Dedifferentiated amniotic fluid mesenchymal stem cell (primary cell): ENCODE measurements at regions not wholly inside any gene's neighbourhood (a gene's known extent, or its start where the extent isn't known, plus 50 kb on each side); places are given as distances from the start of the nearest gene placed in this dataset.
"Not testable (repeated sequence)": the region's sequence is repeated elsewhere in the genome, so short reads cannot be mapped to it uniquely, and the experiment has no call there.

Source experiments
- DNase-seq: peaks from one replicate; pipeline ENCODE4 v3.0.0-alpha.2; 2016; ENCODE audit errors: extremely low spot score

DNA sequence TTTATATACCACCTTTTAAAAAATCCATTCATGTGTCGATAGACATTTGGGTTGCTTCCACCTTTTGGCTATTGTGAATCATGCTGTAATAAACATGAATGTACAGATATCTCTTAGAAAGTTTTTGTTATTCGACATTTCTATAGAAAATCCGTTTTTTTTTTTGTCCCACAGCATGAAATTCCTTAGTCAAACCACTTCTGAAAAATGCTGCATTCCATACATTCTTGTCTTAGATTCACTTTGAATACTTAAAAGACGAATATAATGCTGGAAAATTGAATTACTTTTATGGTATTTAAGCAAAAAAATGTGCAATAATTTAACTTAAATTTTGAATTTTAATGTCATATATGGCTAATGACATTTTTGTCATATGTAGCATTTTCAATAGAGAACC lies 1345.5 kb downstream of the TECRL start:
- DNase-seq = no peak

DNA sequence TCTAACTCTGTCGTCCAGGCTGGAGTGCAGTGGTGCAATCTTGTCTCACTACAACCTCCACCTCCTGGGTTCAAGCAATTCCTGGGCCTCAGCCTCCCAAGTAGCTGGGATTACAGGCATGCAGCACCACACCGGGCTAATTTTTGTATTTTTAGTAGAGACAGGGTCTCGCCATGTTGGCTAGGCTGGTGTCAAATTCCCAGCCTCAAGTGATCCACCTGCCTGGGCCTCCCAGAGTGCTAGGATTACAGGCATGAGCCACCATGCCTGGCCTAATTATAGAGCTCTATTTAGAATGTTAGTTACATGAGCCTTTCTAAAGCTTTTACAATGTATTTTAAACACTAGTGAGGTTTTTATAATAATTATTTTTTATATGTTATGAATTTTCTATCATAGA lies 1346.4 kb downstream of the TECRL start:
- DNase-seq = not testable (repeated sequence)

DNA sequence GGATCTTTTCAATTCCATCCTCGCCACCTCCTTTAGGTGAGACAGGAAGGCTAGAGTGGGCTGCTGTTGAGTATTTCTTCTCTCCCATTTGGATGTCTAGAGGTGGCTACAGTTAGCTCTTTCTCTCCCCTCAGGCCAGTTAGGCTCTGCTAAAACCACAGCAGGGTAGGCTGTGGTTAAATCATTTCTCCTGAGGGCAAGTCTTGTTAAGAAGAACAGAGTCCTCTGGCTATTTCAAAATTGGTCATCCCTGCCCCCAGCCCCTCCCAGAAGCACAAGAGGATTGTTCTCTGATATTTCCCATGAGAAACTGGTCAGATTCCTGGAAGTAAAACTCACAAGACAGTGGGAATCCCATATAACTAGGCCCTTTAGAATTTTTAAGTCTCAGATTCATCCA lies 1359.5 kb downstream of the TECRL start:
- no peak for DNase-seq

DNA sequence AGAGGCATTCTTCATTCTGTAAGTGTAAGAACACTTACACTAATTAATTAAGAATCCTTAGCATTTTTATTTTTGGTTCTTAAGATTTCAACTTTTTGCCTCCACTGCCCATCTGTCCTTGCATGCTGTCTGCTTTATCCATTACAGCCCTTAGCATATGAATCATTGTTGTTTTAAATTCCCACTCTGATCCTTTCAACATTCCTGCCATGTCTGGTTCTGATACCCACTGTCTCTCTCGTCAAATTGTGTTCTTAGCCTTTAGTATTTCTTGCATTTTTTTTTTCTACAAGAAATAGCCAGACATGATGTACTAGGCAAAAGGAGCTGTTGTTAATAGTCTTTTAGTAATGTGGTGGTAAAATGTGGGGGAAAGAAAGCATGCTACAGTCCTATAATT lies 1360.0 kb downstream of the TECRL start:
- DNase-seq = no peak

DNA sequence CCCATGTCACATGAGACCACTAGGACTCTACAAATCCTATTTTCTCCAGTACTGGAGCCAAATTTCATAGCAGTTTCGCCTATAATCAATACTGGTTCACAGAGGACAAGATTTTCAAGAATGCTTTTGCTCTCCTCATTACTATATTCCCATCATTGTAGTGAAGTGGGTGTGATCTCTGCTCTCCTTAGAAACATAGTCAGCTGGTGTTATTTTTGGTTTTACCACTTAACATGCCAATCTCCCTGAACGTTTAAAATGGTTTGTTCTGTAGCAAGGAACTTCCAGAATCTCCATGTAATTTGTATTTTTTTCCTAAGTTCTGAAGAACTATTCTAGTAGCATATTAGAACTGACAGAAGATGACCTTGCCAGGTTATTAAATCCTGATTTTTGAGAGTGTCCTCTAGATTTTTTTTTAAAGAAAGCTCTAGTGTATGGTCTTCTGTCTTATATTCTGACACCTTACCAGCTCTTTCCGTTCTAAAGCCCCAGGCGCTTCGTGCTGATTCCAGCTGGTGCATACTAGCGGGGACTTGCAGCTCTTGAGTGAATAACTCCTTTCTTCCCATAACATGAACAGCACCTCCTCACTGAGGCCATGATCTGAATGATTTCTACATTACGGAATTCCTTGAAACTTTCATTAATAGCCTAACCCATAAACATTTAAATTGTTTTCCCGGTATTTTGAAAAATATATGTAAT lies 1372.9 kb downstream of the TECRL start:
- DNase-seq = no peak

DNA sequence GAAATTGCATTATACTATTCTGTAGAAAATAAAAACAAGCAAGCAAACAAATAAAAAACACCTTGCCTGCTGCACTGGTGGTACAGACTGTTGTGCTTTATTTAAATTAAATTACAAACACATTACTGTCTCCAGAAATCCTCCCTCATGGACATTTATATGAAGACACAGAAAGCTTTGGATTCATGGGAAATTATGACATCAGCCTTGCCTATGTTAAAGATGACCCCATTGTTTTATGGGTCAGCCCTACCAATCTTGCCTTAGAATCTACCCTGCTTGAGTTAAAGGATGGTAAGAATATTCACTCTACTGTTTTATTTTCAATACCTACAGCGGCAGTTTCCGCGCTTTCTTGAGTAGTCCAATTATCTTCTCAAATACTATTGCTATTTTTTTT lies 1379.9 kb downstream of the TECRL start:
- no peak for DNase-seq

DNA sequence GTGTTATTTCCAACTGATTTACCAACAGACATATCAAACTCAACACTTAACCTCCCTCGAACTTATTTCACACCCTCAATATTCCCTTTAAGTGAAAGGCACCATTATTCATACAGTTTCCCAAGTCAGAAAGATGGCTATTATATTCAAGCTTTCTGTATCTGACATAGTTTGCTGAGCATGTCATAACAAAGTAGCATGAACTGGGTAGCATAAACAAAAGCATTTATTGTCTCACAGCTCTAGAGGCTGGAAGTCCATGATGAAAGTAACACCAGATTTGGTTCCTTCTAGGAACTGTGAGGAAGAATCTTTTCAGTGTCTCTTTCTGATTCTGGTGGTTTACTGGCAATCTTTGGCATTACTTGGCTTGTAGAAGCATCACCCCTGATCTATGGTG lies 1388.6 kb downstream of the TECRL start:
- no peak for DNase-seq

DNA sequence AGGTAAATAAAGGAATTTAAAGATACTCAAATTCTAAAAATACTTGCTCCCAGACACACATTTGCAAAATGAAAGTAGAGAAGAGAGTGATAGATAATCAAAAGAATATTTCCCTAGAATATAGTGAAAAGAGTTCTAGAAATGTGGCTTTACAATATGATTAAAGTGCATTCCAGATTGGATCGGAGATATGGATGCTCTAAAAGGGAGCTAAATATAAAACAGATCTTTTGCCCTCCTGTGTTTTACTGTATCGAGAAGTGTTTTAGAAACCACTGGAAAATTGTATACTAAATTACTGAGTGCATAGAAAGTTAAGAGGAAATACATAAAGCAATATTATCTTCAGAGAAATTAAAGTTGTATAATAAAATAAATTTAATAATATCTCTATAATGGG lies 1392.0 kb downstream of the TECRL start:
- DNase-seq = no peak

DNA sequence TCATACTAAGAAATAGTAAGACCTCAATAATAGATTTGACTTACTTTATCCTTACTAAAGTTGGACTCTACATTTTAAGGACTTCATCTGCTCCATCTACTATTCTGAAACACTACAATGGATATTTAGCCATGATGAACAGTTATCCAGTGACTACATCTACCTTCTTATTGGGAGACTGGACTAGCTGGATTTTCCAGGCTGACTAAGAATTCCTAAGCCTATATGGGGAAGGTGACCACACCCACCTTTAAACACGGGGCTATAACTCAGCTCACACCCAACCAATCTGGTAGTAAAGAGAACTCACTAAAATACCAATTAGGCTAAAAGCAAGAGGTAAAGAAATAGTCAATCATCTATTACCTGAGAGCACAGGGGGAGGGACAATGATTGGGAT lies 1438.4 kb downstream of the TECRL start:
- DNase-seq = no peak

DNA sequence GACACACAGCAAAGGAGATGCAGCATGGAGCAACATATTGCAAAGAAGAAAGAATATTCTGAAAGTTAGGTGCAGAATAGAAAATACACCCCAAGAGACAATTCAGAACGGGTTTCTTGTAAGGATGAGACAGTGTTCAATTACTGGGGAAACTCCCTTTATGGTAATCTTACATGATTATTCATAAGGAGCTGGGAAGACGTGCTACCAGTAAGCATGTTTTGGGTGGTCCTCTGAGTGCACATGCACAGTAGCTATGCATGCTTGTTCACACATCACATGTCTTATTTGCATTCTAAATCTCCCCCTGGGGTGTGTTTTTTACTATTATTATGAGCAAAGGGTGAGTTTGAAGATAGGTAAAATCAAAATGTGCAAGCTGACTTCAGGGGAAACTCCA lies 1448.8 kb downstream of the TECRL start:
- DNase-seq = no peak

DNA sequence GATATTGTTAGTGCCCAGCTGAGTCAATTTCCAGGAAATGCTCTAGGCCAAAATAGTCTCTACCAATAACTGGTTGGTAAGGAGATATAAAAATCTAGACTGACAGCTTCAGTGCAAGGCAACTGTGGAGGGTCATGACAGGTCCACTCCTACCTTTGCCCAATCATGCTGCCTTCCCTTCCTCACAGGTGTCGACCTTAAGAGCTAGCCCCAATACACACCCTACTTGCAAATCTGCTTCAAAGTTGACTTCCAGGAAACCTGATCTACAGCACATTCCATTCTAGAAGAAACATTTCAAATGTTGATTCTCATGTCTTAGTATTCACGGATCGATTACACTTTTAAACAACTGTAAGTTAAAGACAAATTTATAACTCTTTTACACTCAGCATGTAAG lies 1455.5 kb downstream of the TECRL start:
- no peak for DNase-seq

DNA sequence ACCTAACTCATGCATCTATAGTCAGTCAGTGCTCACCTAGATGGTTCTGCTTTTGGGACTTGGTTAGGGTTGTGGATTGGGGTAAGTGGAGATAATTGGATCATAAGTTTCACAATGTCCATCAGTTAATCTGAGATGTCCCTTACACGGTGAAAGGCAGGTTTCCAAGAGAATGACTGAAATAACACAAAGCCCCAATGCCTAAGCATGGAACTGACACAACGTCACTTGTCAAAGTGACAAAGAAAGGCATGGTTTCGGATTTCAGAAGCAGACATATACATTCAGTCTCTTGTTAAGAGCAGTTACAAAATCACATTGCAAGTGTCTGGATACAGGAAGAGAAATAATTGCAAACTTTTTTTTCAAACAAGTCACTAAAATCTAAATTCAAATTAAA lies 1456.9 kb downstream of the TECRL start:
- DNase-seq = no peak

DNA sequence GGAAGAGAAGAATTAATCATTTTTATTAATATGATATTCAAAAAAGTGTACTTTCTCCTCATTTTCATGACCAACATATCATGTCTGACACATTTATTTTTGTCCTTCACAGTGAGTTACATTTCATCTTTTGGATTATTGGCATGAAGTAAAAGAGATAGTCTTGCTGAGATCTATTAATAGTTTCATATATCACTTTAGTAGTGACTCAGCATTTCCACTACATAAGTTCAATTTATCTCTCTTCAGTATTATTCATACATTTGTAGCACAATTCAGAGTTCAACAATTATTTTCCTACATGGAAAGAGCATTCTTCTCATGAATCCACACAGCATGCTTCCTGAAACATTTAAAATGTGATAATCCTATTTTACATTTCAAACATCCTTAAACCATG lies 1461.1 kb downstream of the TECRL start:
- DNase-seq = no peak

DNA sequence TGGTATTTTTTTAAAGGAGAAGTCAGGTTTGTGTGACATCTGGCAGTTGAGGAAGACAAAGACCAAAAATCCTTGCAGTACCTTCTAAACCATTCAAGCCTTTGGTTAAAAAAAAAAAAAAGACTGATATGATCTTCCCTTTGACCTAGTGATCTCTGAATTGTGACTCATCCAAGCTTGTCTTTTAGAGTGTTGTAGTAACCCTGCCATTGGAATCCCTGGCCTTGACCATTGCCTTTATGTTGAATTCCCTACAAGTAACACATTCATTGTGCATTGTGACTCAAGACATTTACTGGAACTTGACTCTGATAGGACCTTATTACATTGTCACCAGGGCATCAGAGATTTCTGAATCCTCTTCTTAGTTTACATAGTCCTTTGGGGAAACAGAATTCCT lies 1469.0 kb downstream of the TECRL start:
- no peak for DNase-seq

DNA sequence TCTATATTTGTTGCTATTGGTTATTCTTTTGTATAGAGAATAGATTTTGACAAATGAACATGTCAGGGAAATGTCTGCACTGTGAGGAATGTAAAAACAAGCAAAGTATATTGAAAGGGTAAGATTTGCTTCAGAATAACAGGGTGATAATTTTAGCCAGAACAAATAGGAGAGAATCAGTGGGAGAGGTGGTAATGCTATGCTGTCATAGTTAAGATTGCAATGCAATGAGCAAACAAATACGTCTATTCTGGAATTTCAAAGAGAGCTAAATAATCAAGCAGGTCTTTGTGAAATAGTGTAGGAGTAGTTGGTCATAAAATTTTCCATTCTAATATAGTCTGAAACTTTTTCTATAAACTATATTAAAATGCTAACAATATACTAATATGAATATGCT lies 1478.4 kb downstream of the TECRL start:
- no peak for DNase-seq

DNA sequence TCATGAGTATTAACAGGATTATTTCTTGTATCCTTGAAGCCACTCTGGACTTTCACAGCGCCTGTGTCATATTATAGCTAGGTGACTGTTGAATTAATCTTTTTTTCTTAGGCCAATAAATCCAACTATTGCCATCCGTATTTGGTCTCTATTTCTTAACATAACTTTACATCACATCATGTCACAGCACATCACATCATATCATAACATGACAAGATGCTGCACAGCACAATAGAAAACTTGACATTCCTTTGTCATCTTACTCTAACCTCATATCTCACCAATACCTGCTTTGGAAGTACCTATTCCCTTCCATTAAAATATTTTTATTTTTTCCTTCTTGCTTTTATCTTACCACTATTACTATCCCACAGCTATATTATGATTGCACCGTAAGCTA lies 1480.8 kb downstream of the TECRL start:
- DNase-seq = no peak

DNA sequence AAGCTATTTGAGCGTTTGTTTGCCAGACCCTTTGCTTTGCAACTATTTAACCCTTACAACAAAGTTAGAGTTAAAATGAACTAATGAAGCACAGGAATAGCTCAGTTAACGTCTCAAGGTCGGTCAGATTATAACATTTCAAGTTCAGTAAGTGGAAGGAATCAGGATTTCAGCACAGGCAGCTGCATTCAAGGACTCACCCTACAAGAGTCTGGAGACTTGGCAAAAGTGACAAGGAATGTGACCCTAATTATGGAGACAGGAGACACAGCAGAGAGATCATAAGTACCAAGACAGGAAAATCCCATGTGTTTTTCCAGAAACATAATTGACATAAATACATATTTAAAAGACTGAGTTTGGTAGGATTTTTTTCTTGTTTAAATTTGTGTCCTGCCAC lies 1481.7 kb downstream of the TECRL start:
- DNase-seq = no peak

DNA sequence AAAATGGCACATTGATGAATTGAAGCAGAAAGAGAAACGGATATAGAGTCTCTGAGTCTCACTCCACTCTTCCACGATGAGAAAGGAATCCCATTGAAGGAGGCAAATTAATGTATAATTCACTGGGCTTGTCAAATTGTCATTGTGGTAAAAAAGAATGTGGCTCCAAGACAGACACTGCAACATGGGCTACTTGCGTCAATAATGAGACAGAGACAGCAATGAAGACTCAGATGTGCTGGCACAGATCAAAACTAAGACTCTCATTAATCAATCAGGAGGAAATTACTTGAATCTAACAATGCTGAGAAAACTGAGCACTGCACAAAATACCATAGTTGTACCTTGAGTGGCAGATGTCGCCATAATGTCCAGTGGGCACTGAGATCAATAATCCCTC lies 1485.5 kb downstream of the TECRL start:
- DNase-seq = no peak

DNA sequence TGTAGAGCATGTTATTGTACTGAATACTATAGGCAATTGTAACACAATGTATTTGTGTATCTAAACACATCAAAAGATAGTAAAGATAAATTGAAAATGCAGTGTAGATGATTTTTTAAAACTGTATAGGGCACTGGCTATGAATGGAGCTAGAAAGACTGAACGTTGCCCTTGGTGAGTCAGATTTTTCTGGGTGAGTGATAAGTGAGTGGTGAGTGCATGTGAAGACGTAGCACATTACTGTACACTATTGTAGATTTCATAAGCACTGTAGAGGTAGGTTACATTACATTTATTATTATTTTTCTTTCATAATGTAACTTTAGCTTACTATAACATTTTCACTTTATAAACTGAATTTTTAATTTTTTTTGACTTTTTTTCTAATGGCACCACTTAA lies 1491.6 kb downstream of the TECRL start:
- DNase-seq = no peak

DNA sequence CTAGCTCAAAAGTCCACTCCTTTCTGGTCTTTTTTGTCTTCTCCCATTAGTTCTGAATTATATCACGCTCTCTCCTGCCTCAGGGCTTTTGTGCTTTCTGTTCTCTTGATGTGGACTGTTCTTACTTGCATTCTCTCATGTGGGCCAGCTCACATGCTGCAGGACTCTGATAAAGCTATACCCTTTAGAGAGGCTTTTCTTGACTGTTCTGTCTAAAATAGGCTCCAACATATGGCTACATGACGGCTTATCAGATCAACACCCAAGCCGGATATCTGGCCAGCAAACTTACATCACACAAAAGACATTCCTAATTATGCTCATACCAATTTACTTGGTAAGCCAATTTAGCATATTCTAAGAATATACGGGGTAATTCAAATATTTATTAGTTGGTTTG lies 1494.5 kb downstream of the TECRL start:
- DNase-seq = no peak

DNA sequence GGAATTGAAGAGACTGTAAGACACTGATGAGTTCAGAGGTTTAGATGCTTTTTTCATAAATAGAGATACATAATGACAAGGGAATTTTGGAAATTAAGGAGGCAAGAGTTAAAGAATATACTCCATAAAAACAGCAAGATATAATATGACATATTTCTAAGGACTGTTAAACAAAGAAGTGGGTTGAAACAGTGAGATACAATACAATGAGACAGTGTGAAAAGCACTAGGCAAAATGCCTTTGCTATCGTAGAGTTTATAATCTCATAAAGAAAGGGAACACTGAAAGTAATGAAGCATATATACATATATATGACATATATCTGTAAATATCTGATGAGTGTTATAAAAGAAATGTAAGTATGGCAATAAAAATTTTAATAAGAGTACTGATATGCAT lies 1496.2 kb downstream of the TECRL start:
- DNase-seq = no peak

DNA sequence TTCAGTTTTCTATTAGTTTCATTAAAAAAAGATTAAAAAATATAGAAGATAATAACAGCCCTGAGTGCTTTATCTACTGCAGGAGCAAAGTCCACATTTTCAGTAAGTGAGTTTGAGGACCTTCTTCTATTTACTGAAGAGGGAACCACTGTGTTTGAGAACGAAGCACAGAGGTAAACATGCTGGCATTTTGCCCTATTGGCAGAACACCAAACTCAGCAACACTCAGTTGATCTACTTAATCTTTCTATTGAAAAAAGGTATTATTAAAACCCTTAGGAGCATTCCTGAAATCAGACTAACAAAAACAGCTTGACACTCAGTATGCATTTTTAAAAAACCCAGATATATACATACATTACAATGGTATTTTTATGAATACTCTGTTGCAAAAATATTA lies 1496.7 kb downstream of the TECRL start:
- DNase-seq = no peak

DNA sequence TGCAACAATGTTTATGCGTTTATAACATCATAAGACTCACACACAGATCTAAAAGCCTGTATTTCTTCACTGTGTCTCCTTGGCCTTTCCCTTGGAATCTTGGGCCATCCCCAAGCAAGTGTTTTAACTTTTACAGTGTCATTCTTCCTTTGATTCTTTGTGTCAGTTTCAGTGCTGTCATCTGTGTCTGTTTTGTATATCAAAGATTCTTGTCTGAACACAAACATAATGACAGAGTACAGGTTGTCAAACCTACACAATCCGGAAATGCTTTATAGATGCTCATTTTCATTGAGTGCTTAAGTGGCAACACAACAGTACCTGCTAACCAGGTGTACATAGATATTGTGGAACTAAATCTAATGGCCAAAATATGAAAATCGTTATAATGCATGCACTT lies 1500.0 kb downstream of the TECRL start:
- no peak for DNase-seq

DNA sequence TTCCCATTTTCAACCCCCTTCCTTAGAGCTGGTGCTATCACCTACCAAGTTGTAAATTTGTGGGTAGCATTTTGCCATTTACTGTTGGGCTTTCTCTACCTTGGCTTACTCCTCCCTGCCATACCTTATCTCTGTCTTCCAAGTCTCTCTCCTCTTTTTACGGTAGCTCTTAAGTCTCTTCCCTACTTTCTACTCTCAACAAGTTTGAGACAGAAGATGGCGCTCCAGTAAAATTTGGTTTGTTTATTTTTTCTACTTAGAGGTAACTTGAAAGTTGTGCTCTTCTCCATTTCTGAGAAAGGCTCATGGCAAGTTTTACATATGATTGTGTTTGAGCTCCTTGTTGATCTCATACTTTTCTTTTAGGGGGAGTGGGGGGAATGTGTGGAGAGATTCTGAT lies 1508.1 kb downstream of the TECRL start:
- no peak for DNase-seq
